ENCODE measurements at regions not wholly inside any gene's neighbourhood (a gene's known extent, or its start where the extent isn't known, plus 50 kb on each side); places are given as distances from the start of the nearest gene placed in this dataset.

- Histone ChIP-seq H3K36me3 (ENCODE audit: control insufficient read depth in 2 of 2, insufficient read depth in 2 of 2, low read length in 2 of 2) (no peaks in the 10 kb centered on the region), H3K9ac (ENCODE audit: low read depth in 1 of 2, low read length in 2 of 2) (no peak overlapping the region), H3K9me3 (ENCODE audit: control insufficient read depth in 2 of 2, low read length in 2 of 2) (no peaks in the 10 kb centered on the region), H3K27ac (ENCODE audit: low read depth in 2 of 2, low read length in 2 of 2) (no peak overlapping the region), H3K27me3 (ENCODE audit: control insufficient read depth in 2 of 2, insufficient read depth in 2 of 2, low read length in 2 of 2) (no peaks in the 10 kb centered on the region), H3K4me1 (ENCODE audit: control insufficient read depth in 2 of 2, insufficient read depth in 2 of 2, low read length in 2 of 2) (no peaks in the 10 kb centered on the region), H3K4me3 (ENCODE audit: low read length in 2 of 2) (no peak overlapping the region)
These were observed 51.8 kb upstream of the BMPER start for GRCh38 chr7:33853361-33854062.

DNA sequence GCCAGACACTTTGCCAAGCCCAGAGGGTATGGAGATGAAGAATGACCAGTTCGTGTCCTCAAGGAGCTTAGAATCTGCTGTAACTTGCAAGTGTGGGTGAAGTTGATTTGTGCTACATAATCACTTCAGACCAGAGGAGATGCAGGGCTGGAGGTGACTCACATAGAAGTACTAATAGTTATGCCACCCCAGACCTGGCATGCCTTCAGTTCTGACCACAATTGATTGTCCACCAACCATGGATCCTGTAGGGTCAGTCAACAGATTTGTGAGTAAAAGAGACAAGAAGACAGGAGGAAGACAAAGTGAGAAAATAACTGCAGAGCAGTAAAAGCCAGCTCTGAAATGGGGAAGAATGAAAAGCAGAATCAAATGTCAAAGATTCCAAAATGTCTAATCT lies 51.2 kb upstream of the BMPER start:
- Histone ChIP-seq H3K9ac (ENCODE audit: low read depth in 1 of 2, low read length in 2 of 2) (no peak overlapping the region), H3K36me3 (ENCODE audit: control insufficient read depth in 2 of 2, insufficient read depth in 2 of 2, low read length in 2 of 2) (no peaks in the 10 kb centered on the region), H3K9me3 (ENCODE audit: control insufficient read depth in 2 of 2, low read length in 2 of 2) (no peaks in the 10 kb centered on the region), H3K4me1 (ENCODE audit: control insufficient read depth in 2 of 2, insufficient read depth in 2 of 2, low read length in 2 of 2) (no peaks in the 10 kb centered on the region), H3K4me3 (ENCODE audit: low read length in 2 of 2) (no peak overlapping the region), H3K27ac (ENCODE audit: low read depth in 2 of 2, low read length in 2 of 2) (no peak overlapping the region), H3K27me3 (ENCODE audit: control insufficient read depth in 2 of 2, insufficient read depth in 2 of 2, low read length in 2 of 2) (no peaks in the 10 kb centered on the region)

- no peaks in the 10 kb centered on the region for H3K9me3 ChIP-seq (ENCODE audit: control insufficient read depth in 2 of 2, low read length in 2 of 2)
- H3K27ac ChIP-seq (ENCODE audit: low read depth in 2 of 2, low read length in 2 of 2): no peak overlapping the region
- no peaks in the 10 kb centered on the region for H3K27me3 ChIP-seq (ENCODE audit: control insufficient read depth in 2 of 2, insufficient read depth in 2 of 2, low read length in 2 of 2)
- H3K9ac ChIP-seq (ENCODE audit: low read depth in 1 of 2, low read length in 2 of 2): no peak overlapping the region
- H3K4me3 ChIP-seq (ENCODE audit: low read length in 2 of 2): no peak overlapping the region
- H3K4me1 ChIP-seq (ENCODE audit: control insufficient read depth in 2 of 2, insufficient read depth in 2 of 2, low read length in 2 of 2): no peaks in the 10 kb centered on the region
- no peaks in the 10 kb centered on the region for H3K36me3 ChIP-seq (ENCODE audit: control insufficient read depth in 2 of 2, insufficient read depth in 2 of 2, low read length in 2 of 2)
These were observed 50.5 kb upstream of the BMPER start for GRCh38 chr7:33854801-33855350.
